ENCODE measurements at regions not wholly inside any gene's neighbourhood (a gene's known extent, or its start where the extent isn't known, plus 50 kb on each side); places are given as distances from the start of the nearest gene placed in this dataset.
"Not testable (repeated sequence)": the region's sequence is repeated elsewhere in the genome, so short reads cannot be mapped to it uniquely, and the experiment has no call there.

DNA sequence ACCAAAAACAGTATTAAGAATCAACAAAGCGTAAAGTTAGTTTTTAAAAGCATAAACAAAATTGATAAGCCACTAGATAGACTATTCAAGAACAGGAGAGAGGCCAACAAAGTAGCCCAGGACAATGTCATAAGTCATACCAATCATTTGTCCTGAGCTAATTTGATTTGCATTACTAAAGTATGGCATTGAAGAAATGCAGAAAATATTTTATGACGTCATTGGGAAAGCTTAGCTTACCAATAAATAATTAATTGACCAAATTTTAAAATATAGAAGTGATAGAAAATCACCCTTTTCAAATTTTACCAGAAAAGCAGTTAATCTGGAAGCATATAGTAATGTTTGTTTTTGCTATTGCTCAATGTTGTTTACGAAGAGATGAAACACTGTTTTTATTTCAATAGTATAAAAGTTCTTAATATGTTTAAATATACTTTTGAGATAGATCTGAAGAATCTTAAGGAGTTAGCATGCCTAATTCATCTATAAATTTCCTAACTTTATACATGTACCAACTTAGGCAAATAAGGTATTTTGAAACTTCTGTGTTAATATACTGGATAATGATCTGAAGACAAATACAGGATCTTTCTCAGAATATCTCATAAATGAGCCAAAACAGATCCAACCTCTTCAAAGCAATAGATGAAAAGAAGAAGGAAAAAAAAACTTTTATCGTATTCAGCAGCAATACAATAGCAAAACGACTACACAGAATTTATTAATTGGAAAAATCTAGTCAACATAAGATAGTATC is 1118.5 kb downstream of the SLC16A7 start:
- no peak for DNase-seq (ENCODE audit: low read depth)

DNA sequence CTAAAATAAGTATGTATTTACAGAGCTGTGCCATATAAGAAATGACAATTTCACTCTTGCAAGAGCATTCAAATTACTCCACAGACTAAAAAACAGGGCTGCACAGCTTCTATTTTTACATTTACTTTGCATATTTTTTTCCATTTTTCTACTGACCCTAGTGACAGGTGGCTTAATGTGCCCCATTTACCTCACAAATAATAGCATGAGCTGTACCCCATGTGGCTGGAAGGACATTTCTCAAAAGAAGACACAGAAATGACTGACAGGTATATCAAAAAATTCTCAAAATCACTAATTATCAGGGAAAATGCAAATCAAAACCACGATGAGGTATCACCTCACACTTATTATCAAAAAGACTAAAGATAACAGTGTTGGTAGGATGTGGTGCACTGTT is 1128.6 kb downstream of the SLC16A7 start:
- no peak for DNase-seq (ENCODE audit: low read depth)

DNA sequence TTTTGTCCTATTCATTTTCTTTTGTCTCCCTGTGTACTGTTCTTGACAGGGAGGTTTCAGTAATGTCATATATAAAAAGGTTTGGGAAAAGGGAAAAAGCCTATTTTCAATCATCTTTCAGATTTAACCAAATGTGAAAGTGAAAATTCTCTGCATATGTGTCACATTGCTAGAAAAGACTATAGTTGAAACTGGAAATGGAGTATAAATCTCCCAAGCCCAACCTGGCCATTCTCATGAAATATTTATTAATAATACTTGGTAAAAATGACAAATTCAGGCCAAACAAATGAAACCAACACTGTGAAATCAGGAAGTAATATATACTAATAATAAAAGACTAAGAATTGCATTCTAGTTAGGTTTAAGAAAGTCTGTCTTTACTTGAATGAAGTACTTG is 1129.2 kb downstream of the SLC16A7 start:
- no peak for DNase-seq (ENCODE audit: low read depth)

DNA sequence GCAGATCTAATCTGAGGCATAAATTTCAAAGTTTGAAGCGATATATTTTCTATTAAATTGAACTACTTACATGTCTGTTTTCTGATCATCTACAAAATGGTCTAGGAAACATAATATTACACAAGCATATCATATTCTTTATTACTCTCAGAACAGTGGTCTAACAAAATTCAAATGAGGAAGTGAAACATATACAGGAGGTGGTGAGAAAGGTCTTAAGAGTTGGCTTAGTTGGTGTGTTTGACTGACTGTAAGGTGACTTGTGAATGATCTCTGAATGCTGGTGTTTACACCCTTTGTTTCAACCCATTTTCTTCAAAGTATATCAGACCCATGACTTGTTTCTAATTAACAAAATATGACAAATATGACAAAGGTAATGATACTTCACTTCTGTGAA is 1156.8 kb downstream of the SLC16A7 start:
- no peak for DNase-seq (ENCODE audit: low read depth)

DNA sequence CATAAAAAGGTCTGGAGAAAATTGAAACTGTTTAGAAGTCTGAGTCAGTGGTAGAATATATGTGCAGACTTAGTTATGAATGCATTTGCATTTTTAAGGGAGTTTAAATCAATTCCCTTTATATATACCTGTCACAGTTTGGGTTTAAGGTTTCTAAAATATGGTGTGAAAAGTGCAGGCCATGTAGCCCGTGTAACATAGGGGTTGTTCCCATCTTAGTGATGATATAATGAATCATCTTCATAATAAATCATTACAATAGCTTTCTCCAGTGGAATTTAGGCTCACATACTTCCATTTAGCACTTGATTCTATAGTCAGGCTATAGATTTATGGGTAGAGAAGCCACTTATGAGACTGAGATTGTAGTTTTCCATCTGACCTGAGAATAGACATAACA is 1162.4 kb downstream of the SLC16A7 start:
- DNase-seq (ENCODE audit: low read depth): no peak

DNA sequence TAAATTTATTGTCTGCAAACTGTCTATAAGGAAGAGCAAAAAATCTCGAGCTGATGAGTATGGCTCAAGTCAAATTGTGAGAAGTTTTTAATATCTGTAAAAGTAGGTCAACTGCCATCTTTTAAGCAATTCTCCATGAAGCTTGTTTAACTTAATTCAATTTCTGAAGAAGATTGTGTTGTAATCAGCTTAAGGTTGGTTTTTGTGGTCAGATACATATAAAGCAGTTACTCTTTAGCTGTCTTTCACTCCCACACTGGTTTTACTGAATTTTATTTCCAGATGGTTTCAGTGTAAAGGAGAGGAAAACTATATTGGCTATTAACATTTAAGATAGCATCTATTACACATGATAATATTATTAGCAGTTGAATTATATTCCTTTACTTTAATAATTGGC is 1165.1 kb downstream of the SLC16A7 start:
- DNase-seq (ENCODE audit: low read depth): no peak

DNA sequence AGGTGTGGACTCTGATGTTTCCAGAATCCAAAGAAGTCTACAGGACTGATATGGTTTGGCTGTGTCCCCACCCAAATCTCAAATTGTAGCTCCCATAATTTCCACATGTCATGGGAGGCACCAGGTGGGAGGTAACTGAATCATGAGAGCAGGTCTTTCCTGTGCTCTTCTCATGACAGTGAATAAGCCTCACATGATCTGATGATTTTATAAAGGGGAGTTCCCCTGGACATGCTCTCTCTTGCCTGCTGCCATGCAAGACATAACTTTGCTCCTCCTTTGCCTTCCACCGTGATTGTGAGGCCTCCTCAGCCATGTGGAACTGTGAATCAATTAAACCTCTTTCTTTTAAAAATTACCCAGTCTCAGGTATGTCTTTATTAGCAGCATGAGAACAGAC is 1205.3 kb downstream of the SLC16A7 start:
- not testable (repeated sequence) for DNase-seq (ENCODE audit: low read depth)

DNA sequence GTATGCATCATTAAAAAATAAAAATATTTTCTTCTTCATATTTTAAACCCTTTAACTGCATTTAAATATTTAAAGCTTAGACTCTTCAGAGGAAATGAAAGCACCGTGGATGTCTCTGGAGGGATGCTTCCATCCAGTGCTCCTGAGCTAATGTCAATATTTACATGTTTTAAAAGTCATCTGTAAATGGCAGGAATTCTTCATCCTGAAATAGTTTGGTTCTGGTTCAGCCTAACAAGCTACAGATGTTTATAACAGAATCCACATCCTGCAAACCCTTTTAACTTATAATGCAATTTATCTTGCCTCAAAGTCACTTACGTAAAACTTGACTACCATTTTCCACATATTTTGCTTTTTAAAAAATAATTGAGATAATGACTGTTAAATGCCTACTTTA is 1207.3 kb downstream of the SLC16A7 start:
- DNase-seq (ENCODE audit: low read depth): no peak

DNA sequence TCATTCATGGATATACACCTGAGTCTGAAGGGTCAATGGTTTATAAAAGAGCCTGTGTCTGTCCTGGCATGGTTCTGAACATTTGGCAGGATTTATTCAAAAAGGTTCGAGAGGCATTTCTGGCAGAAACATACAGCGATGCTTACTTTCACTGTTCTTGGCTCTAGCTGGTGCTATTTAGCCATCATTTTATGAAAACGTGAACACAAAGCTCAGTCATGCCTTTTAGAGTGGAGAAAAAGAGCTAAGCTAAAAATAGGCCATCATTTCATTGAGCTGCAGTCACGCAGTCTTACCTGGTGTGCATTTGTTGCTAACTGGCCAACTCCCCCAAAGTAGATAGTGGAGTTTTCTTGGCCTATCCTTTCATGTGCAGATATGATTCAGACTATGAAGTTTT is 1209.5 kb downstream of the SLC16A7 start:
- no peak for DNase-seq (ENCODE audit: low read depth)

DNA sequence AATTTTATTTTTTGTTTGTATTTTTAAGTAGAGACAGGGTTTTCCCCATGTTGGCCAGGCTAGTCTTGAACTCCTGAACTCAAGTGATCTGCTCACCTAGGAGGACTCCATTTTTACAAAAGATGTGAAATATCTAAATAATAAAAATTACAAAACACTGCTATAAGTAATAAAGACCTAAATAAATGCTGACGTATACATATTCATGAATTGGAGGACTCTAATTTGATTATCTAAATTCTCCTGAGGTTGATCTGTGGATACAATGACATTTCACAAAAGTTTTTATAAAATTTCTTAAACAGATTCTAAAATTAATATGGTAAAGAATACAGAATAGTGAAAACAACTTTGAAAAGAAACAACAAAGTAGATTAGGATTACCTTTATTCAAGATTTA is 1224.0 kb downstream of the SLC16A7 start:
- DNase-seq (ENCODE audit: low read depth): no peak

DNA sequence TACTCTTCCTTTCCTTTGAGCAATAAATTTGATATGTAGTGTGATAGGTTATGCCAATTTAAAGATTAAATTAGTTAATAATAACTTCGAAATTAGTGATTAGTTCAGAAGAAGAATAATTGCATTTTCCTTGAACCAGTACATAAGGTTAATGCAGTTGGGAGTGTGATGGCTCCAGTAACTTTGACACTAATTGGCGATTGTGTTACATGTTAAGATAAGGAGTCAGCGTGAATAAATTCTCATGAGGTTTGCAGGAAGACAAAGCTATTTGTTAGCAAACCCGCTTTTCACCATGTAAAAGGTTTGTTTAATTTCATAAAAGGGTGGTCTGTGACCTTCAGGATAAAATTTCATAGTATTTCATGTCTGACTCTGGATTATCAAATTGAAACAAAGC is 1226.8 kb downstream of the SLC16A7 start:
- no peak for DNase-seq (ENCODE audit: low read depth)

DNA sequence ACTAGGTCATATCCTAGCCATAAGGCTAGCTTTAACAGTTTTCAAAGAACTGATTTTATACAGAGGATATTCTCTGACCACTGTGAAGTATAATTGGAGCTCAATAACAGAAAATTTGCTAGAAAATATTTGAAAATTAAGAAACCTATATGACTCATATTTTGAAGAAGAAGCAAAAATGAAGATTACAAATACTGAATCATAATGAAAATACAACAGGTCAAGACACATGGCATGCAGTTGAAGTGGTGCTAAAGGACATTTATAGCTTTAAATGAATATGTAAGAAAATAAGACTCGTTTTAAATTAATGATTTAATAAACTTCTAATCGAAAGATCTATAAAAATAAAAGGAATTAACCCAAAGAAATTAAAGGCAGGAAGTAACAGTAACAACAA is 1234.6 kb downstream of the SLC16A7 start:
- DNase-seq (ENCODE audit: low read depth): no peak

DNA sequence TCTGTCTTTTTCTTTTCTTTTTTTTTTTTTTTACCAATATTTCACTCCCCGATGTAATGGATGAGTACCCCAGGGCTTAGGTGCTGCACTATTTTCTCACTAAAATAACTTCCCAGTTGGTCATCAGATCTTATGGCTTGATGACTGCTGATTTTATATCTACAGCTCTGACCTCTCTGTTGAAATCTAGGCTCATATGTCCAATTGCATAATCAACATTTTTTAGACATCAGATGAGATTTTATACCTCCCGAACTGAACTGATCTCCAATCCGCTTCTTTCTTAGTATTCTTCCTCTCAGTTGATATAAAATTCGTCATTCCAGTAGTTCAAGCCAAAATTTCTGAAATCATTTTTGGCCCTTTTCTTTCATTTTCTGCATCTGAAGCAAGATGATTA is 1236.5 kb downstream of the SLC16A7 start:
- DNase-seq (ENCODE audit: low read depth): no peak

DNA sequence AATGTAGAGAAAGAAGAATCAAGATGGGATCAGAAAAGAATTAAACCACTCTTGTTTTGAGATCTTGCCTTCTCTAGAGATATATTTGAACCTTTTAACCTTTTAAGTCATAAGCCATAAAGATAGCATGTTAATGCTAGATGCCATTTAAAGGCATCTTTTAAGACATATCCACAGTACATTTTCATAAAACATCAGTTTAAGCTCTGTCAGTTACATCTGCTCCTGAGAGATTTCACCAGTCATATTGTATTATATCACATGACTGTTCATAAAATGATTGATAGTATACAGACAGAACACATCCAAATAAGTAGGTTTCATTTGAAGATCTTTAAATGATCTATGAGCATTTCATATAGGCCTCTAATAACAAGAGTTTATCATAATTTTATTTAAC is 1238.5 kb downstream of the SLC16A7 start:
- no peak for DNase-seq (ENCODE audit: low read depth)

DNA sequence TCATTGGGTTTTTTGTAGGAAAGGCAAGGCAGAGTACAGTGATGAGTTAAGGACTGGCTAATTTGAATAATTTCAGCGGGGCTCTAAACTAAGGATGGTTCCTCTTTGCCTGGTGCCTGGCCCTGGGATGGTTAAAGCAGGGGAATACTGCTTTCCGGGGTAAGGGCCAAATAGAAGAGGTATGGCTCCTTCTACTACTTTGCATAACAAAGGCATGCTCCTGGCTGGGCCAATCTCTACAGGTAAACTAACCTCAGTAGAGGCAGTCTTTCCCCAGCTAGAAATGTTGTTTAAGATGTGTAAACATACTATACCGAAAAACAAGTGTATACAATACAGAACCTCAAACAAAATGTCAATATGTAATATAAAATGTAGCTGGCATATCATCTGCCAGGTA is 1239.0 kb downstream of the SLC16A7 start:
- no peak for DNase-seq (ENCODE audit: low read depth)

DNA sequence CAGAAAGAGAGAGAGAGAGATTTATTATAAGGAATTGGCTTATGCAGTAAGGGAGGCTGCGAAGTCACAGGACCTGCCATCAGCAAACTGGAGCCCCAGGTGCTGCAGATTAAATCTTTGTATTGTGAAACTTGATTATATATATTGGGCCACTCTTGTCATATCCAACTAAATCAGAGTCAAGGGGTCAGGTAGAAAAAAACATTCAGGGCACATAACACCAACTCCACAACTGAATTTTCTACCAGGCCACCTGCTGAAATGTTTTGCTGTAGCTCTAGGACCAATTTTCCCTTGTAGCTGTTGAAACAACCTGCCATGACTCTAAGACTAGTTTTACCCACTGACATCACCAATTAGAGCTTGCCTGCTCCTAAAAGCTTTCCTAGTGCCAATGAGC is 1240.8 kb downstream of the SLC16A7 start:
- no peak for DNase-seq (ENCODE audit: low read depth)

DNA sequence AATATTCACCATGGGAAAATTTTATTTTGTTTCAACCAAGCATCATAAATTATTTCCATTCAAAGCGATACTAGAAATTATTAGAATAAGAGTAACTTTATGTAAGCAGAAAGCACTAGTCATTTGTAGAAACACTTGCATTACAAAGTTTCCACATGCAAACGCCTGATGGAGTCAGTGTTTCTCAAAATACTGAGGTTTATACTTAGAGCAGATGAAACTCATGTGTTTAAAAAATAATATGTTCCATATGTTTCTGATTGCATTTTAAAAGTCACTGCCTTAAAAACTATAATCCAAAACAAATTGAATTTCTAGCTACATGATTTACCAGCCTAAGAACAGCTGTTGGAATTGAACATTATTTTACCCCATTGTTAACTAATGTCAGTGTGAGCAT is 1246.4 kb downstream of the SLC16A7 start:
- DNase-seq (ENCODE audit: low read depth): no peak

DNA sequence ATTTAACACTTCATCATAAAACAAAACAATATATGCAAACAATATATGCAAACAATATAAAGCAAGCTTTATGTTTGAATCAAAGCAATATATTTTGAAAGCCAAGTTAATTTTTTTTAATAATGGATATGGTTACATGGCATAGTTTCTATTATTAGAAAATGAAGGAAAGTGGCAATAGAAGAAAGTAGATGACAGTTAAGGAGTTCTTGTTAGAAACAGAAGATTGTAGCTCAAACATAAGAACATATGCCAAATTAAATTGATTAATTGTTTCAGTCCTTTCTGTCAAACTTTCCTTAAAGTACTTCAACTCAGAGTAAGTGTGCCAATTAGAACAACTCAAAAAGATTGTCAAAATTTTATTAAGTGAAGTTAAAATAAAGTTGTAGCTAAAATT is 1248.3 kb downstream of the SLC16A7 start:
- DNase-seq (ENCODE audit: low read depth): no peak

DNA sequence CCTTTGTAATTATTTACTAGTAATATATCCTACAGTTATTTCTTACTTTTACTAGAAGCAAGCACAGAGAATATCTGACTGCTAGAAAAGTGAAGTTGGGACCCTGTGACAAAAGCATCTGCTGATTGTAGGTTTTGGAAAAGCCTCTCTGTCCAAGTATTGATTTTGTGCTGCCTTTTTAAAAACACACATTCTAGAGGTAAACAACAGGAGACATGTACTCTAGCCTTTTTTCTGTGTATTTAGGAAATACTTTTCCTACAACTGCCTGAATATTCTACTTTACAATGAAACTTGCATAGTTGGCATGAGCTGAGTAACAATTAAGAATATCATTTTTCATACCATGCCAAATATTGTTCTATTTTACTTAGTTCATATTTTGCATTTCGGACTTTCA is 1249.0 kb downstream of the SLC16A7 start:
- DNase-seq (ENCODE audit: low read depth): no peak

DNA sequence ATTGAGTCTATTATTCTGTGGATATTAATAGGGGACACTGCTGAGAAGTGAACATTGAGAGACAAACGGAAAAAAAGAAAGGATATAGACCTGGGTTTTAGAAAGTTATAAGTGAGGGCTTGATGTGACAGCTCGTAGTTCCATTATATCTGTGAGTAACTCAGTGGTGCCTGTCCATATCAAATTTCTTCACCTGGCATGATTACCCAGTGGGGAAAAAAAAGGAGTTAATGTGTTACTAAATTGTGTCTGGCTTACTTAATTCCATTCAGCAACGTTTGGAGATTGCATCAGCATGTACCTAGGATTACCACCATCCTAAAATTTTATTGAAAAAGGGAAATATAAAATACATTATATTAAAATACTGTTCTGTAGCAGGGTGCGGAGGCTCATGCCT is 1249.9 kb downstream of the SLC16A7 start:
- DNase-seq (ENCODE audit: low read depth): no peak

DNA sequence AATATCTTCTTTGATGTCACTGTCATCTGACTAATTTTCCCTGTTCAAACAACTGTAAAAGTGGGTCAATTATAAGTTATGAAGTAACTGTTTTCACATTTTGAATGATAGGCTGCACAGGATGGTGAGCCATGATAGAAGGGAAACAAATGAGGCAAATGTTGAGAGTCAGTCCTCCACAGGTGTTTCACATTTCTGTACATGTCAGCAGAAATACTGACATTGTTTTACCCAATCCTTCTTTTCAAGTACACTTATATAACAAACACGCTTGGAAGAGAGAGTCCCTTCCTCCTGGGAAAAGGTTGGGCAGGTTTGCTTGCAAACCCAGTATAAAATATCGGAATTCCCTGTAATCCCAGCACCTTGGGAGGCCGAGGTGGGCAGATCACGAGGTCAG is 1251.5 kb downstream of the SLC16A7 start:
- no peak for DNase-seq (ENCODE audit: low read depth)

DNA sequence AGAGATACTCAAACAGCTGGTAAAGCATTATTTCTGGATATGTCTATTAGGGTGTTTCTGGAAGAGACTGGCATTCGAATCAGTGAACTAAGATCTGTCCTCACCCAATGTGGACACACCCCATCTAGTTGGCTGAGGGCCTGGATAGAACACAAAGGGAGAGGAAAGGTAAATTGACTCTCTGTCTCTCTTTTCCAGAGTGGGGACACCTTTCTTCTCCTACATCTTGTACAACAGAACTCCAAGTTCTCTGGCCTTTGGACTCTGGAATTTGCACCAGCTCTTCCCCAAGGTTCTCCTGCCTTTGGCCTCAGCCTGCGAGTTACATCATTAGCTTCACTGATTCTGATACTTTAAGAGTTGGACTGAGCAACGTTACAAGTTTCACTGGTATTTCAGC is 1253.9 kb downstream of the SLC16A7 start:
- DNase-seq (ENCODE audit: low read depth): no peak

DNA sequence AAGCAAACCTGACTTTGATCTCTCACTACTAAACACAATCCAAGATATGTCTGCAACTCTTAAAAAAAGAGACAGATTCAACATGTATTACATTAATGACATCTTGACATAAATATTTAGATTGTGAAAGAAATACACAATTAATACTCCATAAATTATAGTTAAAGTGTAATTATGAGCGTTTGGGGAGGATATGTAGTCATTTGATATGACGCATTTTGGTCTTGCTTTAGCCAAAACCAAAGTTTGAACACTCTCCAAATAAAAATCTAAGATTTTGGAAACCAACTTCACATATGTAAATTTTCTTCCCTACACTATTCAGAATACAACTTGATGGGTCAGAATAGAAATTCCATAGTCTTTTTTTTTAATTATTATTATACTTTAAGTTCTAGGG is 1257.6 kb downstream of the SLC16A7 start:
- no peak for DNase-seq (ENCODE audit: low read depth)

DNA sequence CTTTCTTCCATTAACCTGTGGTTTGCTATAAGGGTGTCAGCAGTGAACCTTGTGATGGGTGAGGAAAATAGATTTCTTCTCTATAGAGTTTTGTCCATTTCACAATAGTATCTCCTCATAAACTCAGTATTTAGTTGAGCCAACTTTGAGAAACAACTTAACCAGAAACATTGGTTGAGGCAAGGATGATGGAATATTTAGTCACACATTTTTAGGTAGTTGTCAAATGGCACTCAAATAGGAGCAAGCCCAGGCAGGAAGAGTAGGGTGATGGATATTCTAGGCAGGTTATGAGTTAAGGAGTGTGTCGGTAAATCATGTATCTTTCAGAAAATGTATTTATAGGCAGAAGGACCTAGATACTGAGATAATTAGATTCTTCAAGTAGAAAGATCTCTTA is 1267.6 kb downstream of the SLC16A7 start:
- DNase-seq (ENCODE audit: low read depth): no peak

DNA sequence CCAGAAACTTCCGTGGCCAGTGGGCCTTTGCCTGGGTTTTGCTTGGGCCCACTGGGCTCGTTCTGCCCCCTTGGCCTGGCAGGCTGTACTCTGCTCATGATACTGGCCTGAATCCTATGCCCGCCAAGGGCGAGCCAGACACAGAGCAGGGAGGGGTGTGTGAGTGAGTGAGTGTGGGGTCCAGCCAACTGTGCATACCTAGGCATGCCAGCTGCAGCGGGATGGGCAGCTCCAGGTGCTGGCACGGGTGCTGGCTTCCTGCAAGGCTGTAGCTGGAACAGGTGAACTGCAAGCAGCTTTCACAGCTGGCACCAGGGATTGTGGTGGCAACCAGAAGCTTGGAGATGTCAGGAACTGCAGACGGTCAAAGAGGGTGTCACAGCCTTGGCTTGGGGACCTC is 1276.4 kb downstream of the SLC16A7 start:
- DNase-seq (ENCODE audit: low read depth): no peak
